ENCODE measurements at regions not wholly inside any gene's neighbourhood (a gene's known extent, or its start where the extent isn't known, plus 50 kb on each side); places are given as distances from the start of the nearest gene placed in this dataset.

- no peak for ATAC-seq
- BruUV-seq (replicated peaks) = no TSS peak
- CTCF ChIA-PET = no interaction called here
These were observed 65.6 kb downstream of the SEC61B start for GRCh38 chr9:99287641-99288040.

GRCh38 chr9:99288830-99289229 is 66.7 kb downstream of the SEC61B start:
- no peak overlapping the region for H3K4me3 ChIP-seq (ENCODE audit: low read length)
- H3F3A ChIP-seq (ENCODE audit: low read length, unreplicated experiment) = no peaks in the 10 kb centered on the region
- no peak overlapping the region for H3K27ac ChIP-seq (ENCODE audit: low read length)
- DNase-seq (no peak), ATAC-seq (no peak)
- H3K9me3 ChIP-seq (ENCODE audit: low read length) = no peaks in the 10 kb centered on the region
- H3K79me2 ChIP-seq (ENCODE audit: low read length) = no peaks in the 10 kb centered on the region
- POLR2A ChIA-PET (ENCODE audit: unreplicated experiment) = no interaction called here
- H3K4me2 ChIP-seq (ENCODE audit: low read length) = no peak overlapping the region
- H2AFZ ChIP-seq (ENCODE audit: low read length) = no peak overlapping the region
- no peaks in the 10 kb centered on the region for H3K4me1 ChIP-seq (ENCODE audit: insufficient read depth, low read length)
- peaks cover 58% of the 10 kb centered on the region for H3K27me3 ChIP-seq (ENCODE audit: low read length)
- intact Hi-C loops (cut with micrococcal nuclease) = no loop called here
- no peaks in the 10 kb centered on the region for H3K9me2 ChIP-seq (replicated peaks; ENCODE audit: low read length)
- H4K20me1 ChIP-seq (ENCODE audit: low read length) = no peaks in the 10 kb centered on the region
- no peak for TF ChIP-seq EZH2phosphoT487 (IDR thresholded peaks at IDR 0.05; ENCODE audit: borderline replicate concordance, low read length)
- TF ChIP-seq EZH2 (IDR thresholded peaks at IDR 0.05; ENCODE audit: low read length, unreplicated experiment) = no peak
- no peak for TF ChIP-seq CTCF (conservative IDR thresholded peaks at IDR 0.05; ENCODE audit: low read depth, low read length)
- CTCF ChIA-PET = no interaction called here
- BruUV-seq (replicated peaks) = no TSS peak
- H3K9ac ChIP-seq (ENCODE audit: low read length) = no peak overlapping the region
- H3K36me3 ChIP-seq (ENCODE audit: low read depth, low read length) = no peaks in the 10 kb centered on the region

More at GRCh38 chr9:99287641-99288040, 65.6 kb downstream of the SEC61B start:
- Histone ChIP-seq H3F3A (ENCODE audit: low read length, unreplicated experiment) (no peaks in the 10 kb centered on the region), H3K4me2 (ENCODE audit: low read length) (no peak overlapping the region), H3K79me2 (ENCODE audit: low read length) (no peaks in the 10 kb centered on the region), H2AFZ (ENCODE audit: low read length) (no peak overlapping the region), H3K4me1 (ENCODE audit: insufficient read depth, low read length) (no peaks in the 10 kb centered on the region), H3K9me3 (ENCODE audit: low read length) (no peaks in the 10 kb centered on the region), H4K20me1 (ENCODE audit: low read length) (no peaks in the 10 kb centered on the region), H3K4me3 (ENCODE audit: low read length) (no peak overlapping the region), H3K36me3 (ENCODE audit: low read depth, low read length) (no peaks in the 10 kb centered on the region), H3K27ac (ENCODE audit: low read length) (no peak overlapping the region), H3K9ac (ENCODE audit: low read length) (no peak overlapping the region), H3K27me3 (ENCODE audit: low read length) (peaks cover 53% of the 10 kb centered on the region), H3K9me2 (replicated peaks; ENCODE audit: low read length) (no peaks in the 10 kb centered on the region)
- POLR2A ChIA-PET (ENCODE audit: unreplicated experiment) = no interaction called here
- intact Hi-C loops (cut with micrococcal nuclease) = no loop called here
- no peak for TF ChIP-seq EZH2 (IDR thresholded peaks at IDR 0.05; ENCODE audit: low read length, unreplicated experiment)
- no peak for TF ChIP-seq EZH2phosphoT487 (IDR thresholded peaks at IDR 0.05; ENCODE audit: borderline replicate concordance, low read length)
- TF ChIP-seq CTCF (conservative IDR thresholded peaks at IDR 0.05; ENCODE audit: low read depth, low read length) = no peak
- DNase-seq = no peak

GRCh38 chr9:99294850-99295461 is 72.9 kb downstream of the SEC61B start:
- Histone ChIP-seq H3K27ac (ENCODE audit: low read length) (no peak overlapping the region), H3K36me3 (ENCODE audit: low read depth, low read length) (no peaks in the 10 kb centered on the region)

More at GRCh38 chr9:99294850-99295461, 72.9 kb downstream of the SEC61B start:
- Histone ChIP-seq H3F3A (ENCODE audit: low read length, unreplicated experiment) (no peaks in the 10 kb centered on the region), H3K9ac (ENCODE audit: low read length) (no peak overlapping the region), H4K20me1 (ENCODE audit: low read length) (no peaks in the 10 kb centered on the region), H3K4me3 (ENCODE audit: low read length) (no peak overlapping the region), H3K79me2 (ENCODE audit: low read length) (no peaks in the 10 kb centered on the region), H3K4me1 (ENCODE audit: insufficient read depth, low read length) (no peaks in the 10 kb centered on the region), H2AFZ (ENCODE audit: low read length) (0 out of 2 replicates have a peak overlapping the region, but pooled peaks have one; percentile 22), H3K9me3 (ENCODE audit: low read length) (no peaks in the 10 kb centered on the region), H3K4me2 (ENCODE audit: low read length) (no peak overlapping the region), H3K9me2 (replicated peaks; ENCODE audit: low read length) (no peaks in the 10 kb centered on the region), H3K27me3 (ENCODE audit: low read length) (peaks cover 40% of the 10 kb centered on the region)
- intact Hi-C loops (cut with micrococcal nuclease) = no loop called here
- ChIA-PET CTCF (no interaction called here), POLR2A (ENCODE audit: unreplicated experiment) (no interaction called here)
- DNase-seq = no peak
- TF ChIP-seq EZH2 (IDR thresholded peaks at IDR 0.05; ENCODE audit: low read length, unreplicated experiment) (no peak), EZH2phosphoT487 (IDR thresholded peaks at IDR 0.05; ENCODE audit: borderline replicate concordance, low read length) (no peak), CTCF (conservative IDR thresholded peaks at IDR 0.05; ENCODE audit: low read depth, low read length) (no peak)
- no peak for ATAC-seq
- BruUV-seq (replicated peaks) = no TSS peak

All from PC-3 (cell line).